Gastrocnemius medialis (tissue), 4 donors: ENCODE measurements at regions not wholly inside any gene's neighbourhood (a gene's known extent, or its start where the extent isn't known, plus 50 kb on each side); places are given as distances from the start of the nearest gene placed in this dataset.

Experiments used
- ATAC-seq, 2 donors: fragments of 150-250 bp; one replicate each; pipeline ENCODE4 v1.9.1; 2016
- DNase-seq, 2 donors: peaks; one replicate each; pipeline ENCODE4 v3.0.0-alpha.2; 2019
- H3K27ac ChIP-seq, 4 donors: fragments of 200-600 bp; sonication (generic); 1 replicate in 1 of 4; 2 replicates in 3 of 4; pipeline ENCODE4 v1.5.1; 2016 to 2018; ENCODE audit warnings: mild to moderate bottlenecking in 2 of 4, moderate library complexity in 1 of 4
- H3K27me3 ChIP-seq, 3 donors: fragments of 200-600 bp; sonication (generic) in 2 of 3; 1 replicate in 1 of 3; 2 replicates in 2 of 3; pipeline versions ENCODE4 v1.5.1 to v1.6.0; 2016 to 2019; ENCODE audit warnings: mild to moderate bottlenecking in 1 of 3, moderate library complexity in 1 of 3
- H3K36me3 ChIP-seq, 2 donors: fragments of 200-600 bp; sonication (generic) in 1 of 2; one replicate each; pipeline ENCODE4 v1.5.1; 2017 to 2018
- H3K4me1 ChIP-seq, 2 donors: fragments of 200-600 bp; sonication (generic) in 1 of 2; one replicate each; pipeline ENCODE4 v1.5.1; 2016 to 2017; ENCODE audit warnings: mild to moderate bottlenecking in 2 of 2
- H3K4me3 ChIP-seq, 4 donors: fragments of 200-600 bp; sonication (generic) in 3 of 4; 1 replicate in 1 of 4; 2 replicates in 3 of 4; pipeline ENCODE4 v1.5.1; 2016 to 2019; ENCODE audit warnings: mild to moderate bottlenecking in 2 of 4
- H3K9me3 ChIP-seq, 3 donors: fragments of 200-600 bp; sonication (generic) in 2 of 3; 1 replicate in 1 of 3; 2 replicates in 2 of 3; pipeline ENCODE4 v1.5.1; 2016 to 2019
- POLR2A ChIP-seq, 2 donors: fragments of 450-650 bp; IDR thresholded peaks; one replicate each; pipeline ENCODE4 v1.6.1; 2017; ENCODE audit warnings: antibody characterized with exemption in 2 of 2, mild to moderate bottlenecking in 2 of 2, moderate library complexity in 2 of 2
- in situ Hi-C, 4 donors: fragments of 200-750 bp; cut with MboI; loops; one replicate each; pipeline versions ENCODE4 v1.15.0 to v1.8.0; 2017; ENCODE audit warnings: low sequenced_read_pairs in 4 of 4
- intact Hi-C: fragments of 100-400 bp; cut with DNase I; formaldehyde crosslinking; loops from one replicate; pipeline ENCODE4 v1.15.1; 2023; ENCODE audit warnings: low total_unique reads
- TF ChIP-seq, protein P1 (sequence below), 5 experiments: fragments of 450-650 bp in 3 of 5; fragments of 200-600 bp in 2 of 5; sonication (generic) in 2 of 5; IDR thresholded peaks in 4 of 5; conservative IDR thresholded peaks in 1 of 5; 1 replicate in 4 of 5; 2 replicates in 1 of 5; pipeline ENCODE4 v1.5.1; 2016 to 2019; ENCODE audit warnings: antibody characterized with exemption in 5 of 5, mild to moderate bottlenecking in 3 of 5, moderate library complexity in 3 of 5

DNA sequence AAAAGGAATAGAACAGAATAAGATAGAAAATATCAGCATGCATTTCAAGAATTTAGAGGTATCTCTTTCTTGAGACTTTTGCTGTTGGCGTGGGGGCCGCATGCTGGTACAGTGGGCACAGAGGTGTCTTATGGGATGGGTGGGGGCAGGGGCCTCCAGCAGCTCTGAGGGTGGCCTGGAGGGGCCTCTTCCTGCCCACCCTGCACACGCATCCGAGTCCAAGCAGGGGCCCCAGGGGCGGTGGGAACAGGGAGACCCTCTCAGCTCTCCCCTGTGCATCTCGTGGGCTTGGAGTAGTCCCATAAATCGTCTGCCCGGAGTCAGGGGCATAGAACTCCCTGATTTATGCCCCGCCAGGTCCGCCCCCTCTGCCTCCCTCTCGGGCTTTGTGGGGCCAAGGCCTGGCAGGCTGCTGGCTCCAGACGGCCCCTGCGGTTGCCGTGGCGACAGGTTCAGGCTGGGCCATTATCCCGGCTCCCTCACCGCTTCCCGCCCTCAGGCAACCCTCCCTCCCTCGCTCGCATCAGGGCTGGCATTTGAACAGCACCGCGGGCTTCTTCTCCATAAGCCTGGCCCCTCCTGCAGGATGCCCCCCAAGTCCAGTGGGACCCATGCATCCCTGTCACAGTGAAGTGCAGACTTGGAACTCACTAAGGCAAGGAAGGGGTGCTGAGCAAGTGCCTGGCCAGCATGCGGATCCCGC lies 133.2 kb upstream of the ZBTB40 start:
- in situ Hi-C loops (no loop called here), intact Hi-C loops (no loop called here)
- Histone ChIP-seq H3K27ac (no peak overlapping the region), H3K27me3 (peaks cover 0 to 16% (median 4%) of the 10 kb centered on the region in 3 donors), H3K9me3 (no peaks in the 10 kb centered on the region), H3K4me3 (no peak overlapping the region), H3K36me3 (no peaks in the 10 kb centered on the region), H3K4me1 (no peaks in the 10 kb centered on the region)
- ATAC-seq (no peak), DNase-seq (no peak)
- TF ChIP-seq, protein P1, sequence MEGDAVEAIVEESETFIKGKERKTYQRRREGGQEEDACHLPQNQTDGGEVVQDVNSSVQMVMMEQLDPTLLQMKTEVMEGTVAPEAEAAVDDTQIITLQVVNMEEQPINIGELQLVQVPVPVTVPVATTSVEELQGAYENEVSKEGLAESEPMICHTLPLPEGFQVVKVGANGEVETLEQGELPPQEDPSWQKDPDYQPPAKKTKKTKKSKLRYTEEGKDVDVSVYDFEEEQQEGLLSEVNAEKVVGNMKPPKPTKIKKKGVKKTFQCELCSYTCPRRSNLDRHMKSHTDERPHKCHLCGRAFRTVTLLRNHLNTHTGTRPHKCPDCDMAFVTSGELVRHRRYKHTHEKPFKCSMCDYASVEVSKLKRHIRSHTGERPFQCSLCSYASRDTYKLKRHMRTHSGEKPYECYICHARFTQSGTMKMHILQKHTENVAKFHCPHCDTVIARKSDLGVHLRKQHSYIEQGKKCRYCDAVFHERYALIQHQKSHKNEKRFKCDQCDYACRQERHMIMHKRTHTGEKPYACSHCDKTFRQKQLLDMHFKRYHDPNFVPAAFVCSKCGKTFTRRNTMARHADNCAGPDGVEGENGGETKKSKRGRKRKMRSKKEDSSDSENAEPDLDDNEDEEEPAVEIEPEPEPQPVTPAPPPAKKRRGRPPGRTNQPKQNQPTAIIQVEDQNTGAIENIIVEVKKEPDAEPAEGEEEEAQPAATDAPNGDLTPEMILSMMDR (IDR thresholded peaks at IDR 0.05 in 4 of 5, conservative IDR thresholded peaks at IDR 0.05 in 1 of 5) = no peak
- TF ChIP-seq POLR2A (IDR thresholded peaks at IDR 0.05) = no peak

DNA sequence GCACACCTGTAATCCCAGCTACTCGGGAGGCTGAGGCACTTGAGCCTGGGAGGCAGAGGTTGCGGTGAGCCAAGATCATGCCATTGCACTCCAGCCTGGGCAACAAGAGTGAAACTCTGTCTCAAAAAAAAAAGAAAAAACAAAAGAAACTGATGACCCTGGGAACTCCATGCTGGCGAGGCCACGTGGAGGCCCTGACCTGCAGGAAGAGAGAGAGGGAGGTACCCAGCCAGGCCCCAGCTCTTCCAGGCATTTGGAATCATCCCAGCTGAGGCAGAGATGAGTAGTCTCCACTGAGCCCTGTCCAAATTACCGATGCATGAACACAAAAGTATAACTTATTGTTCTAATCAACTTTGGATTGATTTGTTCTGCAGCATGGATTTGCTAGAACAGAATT lies 132.0 kb upstream of the ZBTB40 start:
- intact Hi-C loops = loop anchor here (10.0 kb wide), 1 partner anchor 1915 kb away; no protein-coding TSS in a partner anchor

DNA sequence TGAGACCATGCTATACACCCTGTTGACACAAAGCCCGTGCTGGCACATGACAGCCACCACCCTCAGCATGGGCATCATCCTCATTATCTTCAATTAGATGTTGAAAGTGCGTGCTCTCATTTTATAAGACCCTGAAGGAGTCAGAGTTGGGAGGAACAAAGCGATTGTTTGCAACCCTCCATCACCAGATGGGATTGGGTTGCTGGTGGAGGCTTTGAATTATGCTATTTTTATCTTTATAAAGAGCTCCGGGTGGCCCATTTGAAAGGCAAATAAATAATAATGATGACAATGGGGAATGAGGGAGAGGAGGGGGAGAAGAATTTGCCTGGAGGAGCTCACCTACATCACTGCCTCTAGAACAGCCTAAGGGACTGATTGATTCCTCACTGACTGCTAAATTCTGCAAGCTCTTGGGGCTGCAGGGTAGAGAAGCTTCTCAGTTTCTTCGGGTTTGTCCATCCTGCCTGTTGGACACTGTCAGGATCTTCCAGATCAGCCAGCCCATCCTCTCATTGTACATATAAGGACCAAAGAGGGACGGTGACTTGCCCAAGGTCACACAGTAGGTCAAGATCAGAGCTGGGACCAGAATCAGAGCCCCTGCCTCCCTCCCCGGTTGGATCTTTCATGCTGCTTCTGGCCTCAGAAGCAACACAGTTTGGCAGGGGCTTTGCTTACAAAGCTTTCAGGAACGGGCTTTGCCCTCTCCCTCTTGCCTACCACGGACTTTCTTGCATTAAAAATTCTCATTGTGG lies 130.9 kb upstream of the ZBTB40 start:
- no peak for ATAC-seq

More for the DNA sequence above, 132.0 kb upstream of the ZBTB40 start:
- peaks cover 0 to 16% (median 4%) of the 10 kb centered on the region in 3 donors for H3K27me3 ChIP-seq
- no peaks in the 10 kb centered on the region for H3K4me1 ChIP-seq
- in situ Hi-C loops = no loop called here
- TF ChIP-seq, protein P1 (IDR thresholded peaks at IDR 0.05 in 4 of 5, conservative IDR thresholded peaks at IDR 0.05 in 1 of 5) = no peak
- no peak for TF ChIP-seq POLR2A (IDR thresholded peaks at IDR 0.05)
- no peak overlapping the region for H3K4me3 ChIP-seq
- DNase-seq (no peak), ATAC-seq (no peak)
- no peaks in the 10 kb centered on the region for H3K36me3 ChIP-seq
- no peaks in the 10 kb centered on the region for H3K9me3 ChIP-seq
- H3K27ac ChIP-seq = no peak overlapping the region

DNA sequence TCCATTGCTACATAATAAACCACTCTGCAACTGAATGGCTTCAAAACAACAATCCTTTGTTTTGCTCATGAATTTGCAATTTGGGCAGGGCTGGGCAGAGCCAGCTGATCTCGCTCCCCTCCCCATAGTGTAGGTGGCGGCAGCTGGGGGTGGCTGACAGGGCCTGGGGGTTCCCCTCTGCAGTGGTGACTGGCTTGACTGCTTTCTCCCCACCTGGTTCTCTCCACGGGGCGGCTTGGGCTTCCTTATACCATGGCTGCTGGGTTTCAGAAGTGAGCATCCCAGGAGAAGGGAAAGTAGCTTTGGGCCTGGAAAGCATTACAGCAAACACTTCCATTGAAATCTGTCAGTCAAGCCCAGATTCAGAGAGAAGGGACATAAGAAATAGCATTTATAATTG lies 129.7 kb upstream of the ZBTB40 start:
- intact Hi-C loops (loop anchor here (10.0 kb wide), 1 partner anchor 1913 kb away; no protein-coding TSS in a partner anchor), in situ Hi-C loops (no loop called here)
- no peak for ATAC-seq

More for the DNA sequence above, 130.9 kb upstream of the ZBTB40 start:
- in situ Hi-C loops (no loop called here), intact Hi-C loops (loop anchor here (10.0 kb wide), 1 partner anchor 1914 kb away; no protein-coding TSS in a partner anchor)
- no peaks in the 10 kb centered on the region for H3K4me1 ChIP-seq
- DNase-seq = no peak
- H3K27me3 ChIP-seq = peaks cover 0 to 16% (median 4%) of the 10 kb centered on the region in 3 donors
- H3K9me3 ChIP-seq = no peaks in the 10 kb centered on the region
- no peak overlapping the region for H3K4me3 ChIP-seq
- H3K27ac ChIP-seq = no peak overlapping the region
- no peaks in the 10 kb centered on the region for H3K36me3 ChIP-seq
- TF ChIP-seq, protein P1 (IDR thresholded peaks at IDR 0.05 in 4 of 5, conservative IDR thresholded peaks at IDR 0.05 in 1 of 5) = no peak
- TF ChIP-seq POLR2A (IDR thresholded peaks at IDR 0.05) = no peak

More for the DNA sequence above, 129.7 kb upstream of the ZBTB40 start:
- H3K4me3 ChIP-seq = no peak overlapping the region
- TF ChIP-seq POLR2A (IDR thresholded peaks at IDR 0.05) = no peak
- TF ChIP-seq, protein P1 (IDR thresholded peaks at IDR 0.05 in 4 of 5, conservative IDR thresholded peaks at IDR 0.05 in 1 of 5) = no peak
- no peak overlapping the region for H3K27ac ChIP-seq
- H3K36me3 ChIP-seq = no peaks in the 10 kb centered on the region
- H3K4me1 ChIP-seq = no peaks in the 10 kb centered on the region
- DNase-seq = no peak
- no peaks in the 10 kb centered on the region for H3K9me3 ChIP-seq
- peaks cover 0 to 16% (median 4%) of the 10 kb centered on the region in 3 donors for H3K27me3 ChIP-seq
